DMS53 treated with DMSO at 0.1 percent for 48 hours (cell line): ENCODE measurements at regions not wholly inside any gene's neighbourhood (a gene's known extent, or its start where the extent isn't known, plus 50 kb on each side); places are given as distances from the start of the nearest gene placed in this dataset.

Experiments used
- DNase-seq: peaks from one replicate; lab custom pipeline; 2025; ENCODE audit not compliant: unreplicated experiment; lab: John Stamatoyannopoulos, UW

GRCh38 chr12:18898470-18898869 is 160.6 kb downstream of the CAPZA3 start:
- no peak for DNase-seq

GRCh38 chr12:18899162-18899561 is 161.2 kb downstream of the CAPZA3 start:
- no peak for DNase-seq

DNA sequence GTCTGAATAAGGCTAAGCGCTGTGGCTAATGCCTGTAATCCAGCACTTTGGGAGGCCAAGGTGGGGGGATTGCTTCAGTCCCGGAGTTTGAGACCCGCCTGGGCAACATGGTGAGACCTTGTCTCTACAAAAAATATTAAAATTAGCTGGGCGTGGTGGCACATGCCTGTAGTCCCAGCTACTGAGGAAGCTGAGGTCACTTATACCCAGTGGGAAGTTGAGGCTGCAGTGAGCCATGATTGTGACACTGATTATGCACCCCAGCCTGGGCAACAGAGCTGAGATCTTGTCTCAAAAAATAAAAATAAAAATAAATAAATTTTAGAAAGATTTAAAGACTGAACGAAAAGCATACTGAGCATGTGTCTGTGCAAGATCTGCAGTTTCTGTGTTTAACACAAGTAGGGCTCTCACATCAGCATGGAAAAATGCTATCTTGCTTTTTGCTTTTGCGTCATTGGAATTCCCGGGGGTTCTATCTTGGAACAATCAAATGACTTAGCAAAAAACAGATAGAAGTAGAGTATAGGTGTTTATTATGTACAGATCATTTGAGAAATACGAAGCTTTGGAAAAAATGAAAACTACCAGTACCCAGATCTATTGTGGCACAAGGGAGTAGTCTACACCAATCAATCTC is 161.9 kb downstream of the CAPZA3 start:
- DNase-seq: no peak

DNA sequence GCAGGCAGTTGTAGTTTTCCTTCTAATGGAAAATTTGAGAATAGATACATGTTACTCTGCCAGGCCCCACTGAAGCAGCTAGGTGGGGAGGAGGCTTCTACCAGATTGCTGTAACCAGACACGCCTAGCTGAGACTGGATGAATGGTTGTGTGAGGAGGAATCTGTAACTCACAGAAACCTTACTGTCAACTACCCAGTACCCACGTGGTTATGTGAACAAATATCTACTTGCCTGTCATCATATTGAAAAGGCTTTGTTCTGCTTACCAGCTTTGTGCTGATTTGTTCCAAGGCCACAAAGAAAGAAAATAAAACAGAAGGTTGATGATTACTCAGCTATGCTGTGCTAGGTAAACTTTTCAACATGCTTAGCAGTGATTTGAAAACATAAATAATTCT is 167.2 kb downstream of the CAPZA3 start:
- no peak for DNase-seq

DNA sequence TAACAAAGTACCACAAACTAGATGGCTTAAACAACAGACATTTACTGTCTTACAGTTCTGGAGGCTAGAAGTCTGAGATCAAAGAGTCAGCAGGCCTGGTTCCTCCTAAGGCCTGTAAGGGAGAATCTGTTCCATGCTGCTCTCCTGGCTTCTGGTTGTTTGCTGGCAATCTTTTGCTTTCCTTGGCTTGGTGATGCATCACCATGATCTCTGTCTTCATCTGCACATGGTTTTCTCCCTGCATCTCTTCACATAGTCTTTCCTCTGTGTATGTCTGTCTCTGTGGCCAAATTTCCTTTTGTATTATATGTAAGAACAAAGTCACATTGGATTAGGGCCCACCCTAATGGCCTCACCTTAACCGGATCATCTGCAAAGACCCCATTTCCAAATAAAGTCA is 168.5 kb downstream of the CAPZA3 start:
- DNase-seq: no peak

DNA sequence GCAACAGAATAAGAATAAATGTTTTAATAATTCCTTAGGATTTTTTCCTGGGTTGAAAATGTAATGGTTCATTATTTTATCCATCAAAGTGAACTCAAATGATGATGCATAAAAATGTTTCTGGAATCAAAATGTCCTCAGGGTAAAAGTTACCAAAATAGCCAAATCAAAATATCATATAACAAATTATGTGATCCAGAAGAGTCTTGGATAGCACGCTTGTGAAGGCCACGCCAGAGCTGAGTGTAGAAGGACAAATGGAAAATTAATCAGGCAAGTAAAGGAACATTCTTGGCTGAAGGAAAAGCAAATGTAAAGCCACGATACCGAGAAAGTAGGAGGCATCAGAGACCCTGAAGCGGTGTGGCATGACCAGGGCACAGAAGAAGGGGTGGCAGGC is 169.2 kb downstream of the CAPZA3 start:
- DNase-seq: no peak

DNA sequence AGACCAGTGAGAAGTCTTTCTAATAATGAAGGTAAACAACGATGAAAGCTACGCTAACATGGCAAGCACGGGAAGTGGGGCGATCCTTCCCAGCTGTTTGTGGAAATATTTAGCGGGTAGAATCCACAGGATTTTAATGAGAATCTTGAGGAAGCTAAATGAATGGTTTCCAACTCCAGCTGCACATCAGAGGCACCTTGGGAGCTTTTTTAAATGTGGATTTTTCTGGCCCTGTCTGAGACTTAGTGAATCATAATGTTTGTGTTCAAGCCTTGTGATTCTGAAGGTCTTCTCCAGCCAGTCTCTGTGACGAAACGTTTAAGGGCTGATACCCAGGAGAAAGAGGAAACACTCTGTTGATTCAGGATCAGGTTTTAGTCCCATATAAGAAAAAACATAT is 169.8 kb downstream of the CAPZA3 start:
- no peak for DNase-seq

DNA sequence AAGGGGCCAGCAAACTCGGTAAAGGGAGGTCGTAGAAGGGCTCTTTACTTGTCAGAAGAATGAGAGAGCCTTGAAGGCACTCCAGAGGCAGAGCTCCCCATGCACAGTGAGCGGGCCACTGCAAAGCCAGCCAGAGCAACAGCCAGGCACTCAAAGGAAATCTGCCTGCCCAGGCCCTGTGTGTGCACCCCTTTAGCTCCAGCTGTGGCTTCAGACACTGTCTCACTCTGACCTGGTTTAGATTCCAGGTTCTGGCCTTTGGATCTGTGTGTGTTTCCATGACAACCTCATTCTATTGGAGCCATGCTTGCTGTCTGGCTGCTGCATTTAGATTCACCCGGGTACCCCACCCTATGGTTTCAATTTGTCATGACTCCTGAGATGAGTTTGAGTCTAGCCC is 170.3 kb downstream of the CAPZA3 start:
- no peak for DNase-seq

- no peak for DNase-seq
These were observed 182.1 kb downstream of the CAPZA3 start for GRCh38 chr12:18919871-18920511.

DNA sequence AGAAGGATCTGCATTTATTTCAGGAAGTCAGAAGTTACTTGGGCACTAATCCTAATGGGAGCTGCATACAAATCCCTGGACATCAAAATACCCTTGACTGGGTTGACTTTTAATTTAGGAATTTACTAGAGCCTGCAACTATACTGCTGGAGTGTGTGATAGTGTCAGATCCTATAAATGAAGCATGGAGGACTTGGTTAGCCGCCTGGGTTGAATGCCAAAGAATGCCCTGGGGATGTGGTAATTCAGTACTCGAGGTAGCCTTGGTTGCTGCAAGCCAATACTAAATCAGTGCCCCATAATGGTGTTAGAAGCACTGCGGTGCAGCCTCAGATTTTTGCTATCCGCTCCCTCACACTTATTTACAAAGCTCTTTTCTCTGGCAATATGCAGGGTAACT is 184.9 kb downstream of the CAPZA3 start:
- no peak for DNase-seq

GRCh38 chr12:18923721-18924120 is 185.8 kb downstream of the CAPZA3 start:
- no peak for DNase-seq

DNA sequence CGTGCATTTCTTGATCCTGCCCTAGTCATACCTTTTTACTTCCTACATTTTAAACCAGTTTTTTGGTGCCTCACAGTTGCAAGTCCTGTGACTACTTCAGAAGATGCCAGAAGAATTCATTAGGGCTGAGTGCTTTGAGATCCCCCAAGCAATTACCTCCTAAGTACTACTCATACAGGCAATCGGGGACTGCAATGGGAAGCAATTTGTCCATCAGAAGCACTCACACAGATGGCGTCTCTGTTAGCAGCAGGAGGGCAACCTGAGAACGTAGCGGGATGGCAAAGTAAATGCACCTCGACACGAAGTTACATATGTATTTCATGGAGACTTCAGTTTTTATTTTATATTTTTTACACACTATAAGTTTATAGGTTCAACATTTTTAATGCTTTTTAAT is 188.3 kb downstream of the CAPZA3 start:
- DNase-seq: no peak

GRCh38 chr12:18932211-18932610 is 194.3 kb downstream of the CAPZA3 start:
- DNase-seq: no peak

DNA sequence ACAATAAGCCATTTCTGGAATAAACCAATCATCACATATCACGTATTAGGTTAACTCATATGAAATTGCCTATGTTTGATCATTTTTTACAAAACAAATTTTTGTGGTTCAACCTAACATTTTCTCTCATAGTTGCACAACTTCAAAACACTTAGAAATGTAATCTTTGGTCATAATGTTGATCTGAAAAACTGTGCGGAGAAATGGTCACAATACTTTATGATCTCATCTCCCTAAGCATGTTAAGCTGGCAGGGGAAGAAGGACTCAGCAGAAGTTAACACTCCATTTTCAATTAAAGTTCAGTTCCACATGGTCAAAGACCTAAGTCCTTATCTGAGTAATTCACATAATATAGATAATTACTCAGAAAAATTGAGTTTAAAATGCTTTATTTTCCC is 194.8 kb downstream of the CAPZA3 start:
- no peak for DNase-seq

- no peak for DNase-seq
These were observed 194.1 kb upstream of the PLEKHA5 start for GRCh38 chr12:18935371-18935965.

- DNase-seq: no peak
These were observed 190.5 kb upstream of the PLEKHA5 start for GRCh38 chr12:18939051-18939450.

DNA sequence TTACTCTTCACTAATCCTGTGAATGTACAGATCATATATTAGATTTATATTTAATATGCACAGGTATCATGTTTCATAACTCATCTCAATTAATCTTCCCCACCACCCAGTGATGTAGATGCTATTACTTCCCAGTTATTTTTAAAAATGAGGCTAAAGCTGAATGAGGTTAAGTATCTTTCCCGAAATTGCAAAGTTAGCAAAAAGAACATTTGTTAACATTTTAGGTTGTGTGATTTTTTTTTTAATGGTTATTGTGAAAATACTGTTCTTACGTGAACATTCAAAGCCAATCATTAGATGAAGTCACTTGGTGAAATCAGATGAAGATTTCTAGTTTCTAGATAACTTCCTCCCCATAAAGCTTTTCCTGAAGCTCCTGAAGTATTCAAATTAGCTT is 186.9 kb upstream of the PLEKHA5 start:
- DNase-seq: no peak

DNA sequence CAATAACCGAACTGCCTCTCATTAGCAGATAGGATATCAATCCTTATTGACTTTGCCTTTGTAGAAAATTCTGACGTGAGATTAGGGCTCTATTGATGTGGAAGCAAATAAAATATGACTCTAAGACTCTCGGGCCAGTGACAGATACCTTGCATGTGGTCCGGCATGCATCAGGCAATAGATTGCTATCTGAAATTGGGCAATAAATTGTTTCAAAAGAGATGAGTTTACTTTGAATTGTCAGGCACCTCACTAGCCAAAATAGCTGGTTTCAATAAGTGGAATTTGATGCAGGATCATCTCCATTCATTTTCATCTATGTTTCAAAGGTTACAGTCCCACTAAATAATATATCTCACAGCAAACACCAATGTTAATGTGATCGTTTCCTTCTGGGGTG is 186.3 kb upstream of the PLEKHA5 start:
- no peak for DNase-seq

- DNase-seq: no peak
These were observed 183.4 kb upstream of the PLEKHA5 start for GRCh38 chr12:18946106-18946505.

DNA sequence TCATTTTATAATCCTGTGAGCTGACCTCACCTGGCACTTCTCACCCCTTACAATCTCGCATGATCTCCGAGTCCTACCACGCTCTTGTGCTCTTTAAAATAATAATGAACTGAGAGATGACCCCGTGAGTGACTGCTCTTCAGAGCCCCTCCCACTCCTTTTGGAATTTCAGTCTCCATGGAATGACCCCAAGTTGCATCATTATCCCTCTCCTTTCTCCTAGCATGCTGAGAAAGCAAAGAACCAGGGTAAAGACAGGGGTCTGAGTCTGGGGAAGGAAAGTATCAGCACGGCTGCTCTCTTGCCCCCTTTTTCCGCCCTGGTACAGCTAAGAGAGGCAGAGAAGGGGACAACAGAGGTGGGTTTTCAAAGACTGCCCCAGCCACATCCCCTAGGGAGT is 178.3 kb upstream of the PLEKHA5 start:
- no peak for DNase-seq

DNA sequence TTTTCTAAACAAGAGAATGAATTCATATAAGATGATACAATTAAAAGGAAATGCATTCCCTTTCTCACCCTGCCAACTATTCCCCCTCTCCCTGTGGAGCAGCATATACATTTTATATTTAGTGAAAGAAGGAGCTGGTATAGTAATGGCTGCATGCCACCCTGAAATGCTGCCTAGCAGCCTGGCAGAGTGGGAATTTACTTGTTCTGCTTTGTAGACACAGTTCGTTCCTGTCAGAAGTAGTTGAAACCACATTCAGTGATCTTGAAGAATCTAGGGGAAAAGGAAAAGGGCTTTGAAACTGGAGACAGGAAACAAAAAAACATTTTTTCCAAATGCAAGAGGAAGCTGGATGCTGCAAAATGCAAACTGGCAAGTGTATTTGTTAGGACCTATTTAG is 176.0 kb upstream of the PLEKHA5 start:
- no peak for DNase-seq

DNA sequence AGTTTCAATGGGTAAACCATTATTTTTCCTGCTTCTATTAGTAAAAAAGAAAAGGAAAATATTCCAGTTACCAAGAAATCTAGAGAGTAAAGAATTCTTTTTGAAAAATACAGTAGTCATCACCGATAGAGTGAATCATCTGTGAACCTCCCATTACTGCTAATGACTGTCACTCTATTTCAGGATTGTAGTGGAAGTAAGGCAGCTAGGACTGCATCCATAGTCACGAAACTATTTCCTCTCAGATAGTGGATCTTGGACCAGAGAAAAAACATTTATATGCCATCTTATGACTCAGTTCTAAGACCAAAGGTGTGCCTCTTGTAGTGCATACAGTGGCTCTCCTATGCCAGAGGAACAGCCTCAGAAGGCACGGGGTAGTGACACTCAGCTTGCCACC is 173.9 kb upstream of the PLEKHA5 start:
- no peak for DNase-seq

- DNase-seq: no peak
These were observed 164.3 kb upstream of the PLEKHA5 start for GRCh38 chr12:18965203-18965602.
